ENCODE measurements at regions not wholly inside any gene's neighbourhood (a gene's known extent, or its start where the extent isn't known, plus 50 kb on each side); places are given as distances from the start of the nearest gene placed in this dataset.

- no peak for TF ChIP-seq CTCF (conservative IDR thresholded peaks at IDR 0.05; ENCODE audit: low read depth, low read length)
- Histone ChIP-seq H2AFZ (ENCODE audit: low read depth) (no peak overlapping the region), H3K4me2 (no peak overlapping the region), H3K79me2 (ENCODE audit: insufficient read depth, low read depth) (no peaks in the 10 kb centered on the region), H4K20me1 (ENCODE audit: insufficient read depth) (no peaks in the 10 kb centered on the region), H3K36me3 (ENCODE audit: insufficient read depth) (no peaks in the 10 kb centered on the region), H3K9ac (no peak overlapping the region), H3K4me3 (IDR thresholded peaks at IDR 0.05; ENCODE audit: insufficient read depth, low read depth, low read length) (no peak overlapping the region), H3K27me3 (ENCODE audit: insufficient read depth, low read depth) (no peaks in the 10 kb centered on the region), H3K4me1 (ENCODE audit: low read depth, poor library complexity, severe bottlenecking) (no peaks in the 10 kb centered on the region), H3K27ac (no peak overlapping the region)
These were observed 294.0 kb upstream of the SOX2 start for GRCh38 chr3:181417748-181418147.

GRCh38 chr3:181410870-181411269 lies 300.9 kb upstream of the SOX2 start:
- Histone ChIP-seq H3K79me2 (ENCODE audit: insufficient read depth, low read depth) (no peaks in the 10 kb centered on the region), H3K27me3 (ENCODE audit: insufficient read depth, low read depth) (no peaks in the 10 kb centered on the region), H3K4me3 (IDR thresholded peaks at IDR 0.05; ENCODE audit: insufficient read depth, low read depth, low read length) (no peak overlapping the region), H4K20me1 (ENCODE audit: insufficient read depth) (no peaks in the 10 kb centered on the region), H3K27ac (no peak overlapping the region), H3K4me1 (ENCODE audit: low read depth, poor library complexity, severe bottlenecking) (no peaks in the 10 kb centered on the region), H3K4me2 (no peak overlapping the region), H2AFZ (ENCODE audit: low read depth) (no peak overlapping the region), H3K36me3 (ENCODE audit: insufficient read depth) (no peaks in the 10 kb centered on the region), H3K9ac (no peak overlapping the region)
- no peak for TF ChIP-seq CTCF (conservative IDR thresholded peaks at IDR 0.05; ENCODE audit: low read depth, low read length)

GRCh38 chr3:181403876-181404660 lies 307.7 kb upstream of the SOX2 start:
- no peaks in the 10 kb centered on the region for H3K79me2 ChIP-seq (ENCODE audit: insufficient read depth, low read depth)
- no peak overlapping the region for H3K27ac ChIP-seq
- no peaks in the 10 kb centered on the region for H3K36me3 ChIP-seq (ENCODE audit: insufficient read depth)
- no peak overlapping the region for H3K4me2 ChIP-seq
- H3K4me1 ChIP-seq (ENCODE audit: low read depth, poor library complexity, severe bottlenecking): no peaks in the 10 kb centered on the region
- H3K27me3 ChIP-seq (ENCODE audit: insufficient read depth, low read depth): no peaks in the 10 kb centered on the region
- no peak overlapping the region for H2AFZ ChIP-seq (ENCODE audit: low read depth)
- no peak for TF ChIP-seq CTCF (conservative IDR thresholded peaks at IDR 0.05; ENCODE audit: low read depth, low read length)
- no peak overlapping the region for H3K9ac ChIP-seq
- H3K4me3 ChIP-seq (IDR thresholded peaks at IDR 0.05; ENCODE audit: insufficient read depth, low read depth, low read length): no peak overlapping the region
- H4K20me1 ChIP-seq (ENCODE audit: insufficient read depth): no peaks in the 10 kb centered on the region

- H3K27ac ChIP-seq: no peak overlapping the region
- no peaks in the 10 kb centered on the region for H3K4me1 ChIP-seq (ENCODE audit: low read depth, poor library complexity, severe bottlenecking)
- no peak overlapping the region for H3K9ac ChIP-seq
- no peaks in the 10 kb centered on the region for H4K20me1 ChIP-seq (ENCODE audit: insufficient read depth)
- H3K4me3 ChIP-seq (IDR thresholded peaks at IDR 0.05; ENCODE audit: insufficient read depth, low read depth, low read length): no peak overlapping the region
- no peak overlapping the region for H2AFZ ChIP-seq (ENCODE audit: low read depth)
- H3K4me2 ChIP-seq: no peak overlapping the region
- H3K36me3 ChIP-seq (ENCODE audit: insufficient read depth): no peaks in the 10 kb centered on the region
- no peak for TF ChIP-seq CTCF (conservative IDR thresholded peaks at IDR 0.05; ENCODE audit: low read depth, low read length)
- H3K79me2 ChIP-seq (ENCODE audit: insufficient read depth, low read depth): no peaks in the 10 kb centered on the region
- no peaks in the 10 kb centered on the region for H3K27me3 ChIP-seq (ENCODE audit: insufficient read depth, low read depth)
These were observed 309.4 kb upstream of the SOX2 start for GRCh38 chr3:181402347-181402746.
